ENCODE measurements at regions not wholly inside any gene's neighbourhood (a gene's known extent, or its start where the extent isn't known, plus 50 kb on each side); places are given as distances from the start of the nearest gene placed in this dataset.

GRCh38 chr3:13174011-13174802 lies 101.0 kb upstream of the IQSEC1 start:
- TF ChIP-seq CTCF (IDR thresholded peaks at IDR 0.05), result no peak
- Mint-ChIP-seq H3K4me1 (ENCODE audit: unreplicated experiment) (no peaks in the 10 kb centered on the region), H3K9me3 (ENCODE audit: unreplicated experiment) (peaks cover 14% of the 10 kb centered on the region)

DNA sequence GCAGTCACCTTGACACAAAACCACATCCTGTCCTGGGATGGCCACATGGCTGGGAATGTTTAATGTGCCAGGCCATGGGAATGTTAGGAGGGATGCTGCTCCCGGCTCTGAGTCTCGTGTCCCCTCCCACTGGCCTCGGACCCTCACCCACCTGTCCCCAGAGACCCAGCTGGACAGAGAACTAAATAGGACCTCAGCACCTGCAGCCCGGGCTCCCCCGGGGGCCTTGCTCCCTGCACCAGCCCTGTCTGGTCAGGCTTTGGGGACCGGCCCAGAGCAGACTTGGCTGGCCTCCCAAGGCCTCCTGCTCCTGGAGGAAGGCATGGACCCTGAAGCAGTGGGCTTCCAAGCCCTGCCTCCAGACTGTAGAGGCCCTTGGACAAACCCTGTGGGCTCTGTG lies 100.0 kb upstream of the IQSEC1 start:
- no peak overlapping the region for H3K4me3 Mint-ChIP-seq (ENCODE audit: unreplicated experiment)
- H3K36me3 Mint-ChIP-seq (ENCODE audit: unreplicated experiment), result no peaks in the 10 kb centered on the region
- no peak for DNase-seq (ENCODE audit: extremely low spot score, unreplicated experiment)
- no peaks in the 10 kb centered on the region for H3K4me1 Mint-ChIP-seq (ENCODE audit: unreplicated experiment)
- peaks cover 5% of the 10 kb centered on the region for H3K9me3 Mint-ChIP-seq (ENCODE audit: unreplicated experiment)
- no peak overlapping the region for H3K27ac Mint-ChIP-seq (ENCODE audit: unreplicated experiment)
- TF ChIP-seq CTCF (IDR thresholded peaks at IDR 0.05), result no peak
- peaks cover 15% of the 10 kb centered on the region for H3K27me3 Mint-ChIP-seq (ENCODE audit: unreplicated experiment)

More at GRCh38 chr3:13174011-13174802, 101.0 kb upstream of the IQSEC1 start:
- no peak overlapping the region for H3K4me3 Mint-ChIP-seq (ENCODE audit: unreplicated experiment)
- peaks cover 6% of the 10 kb centered on the region for H3K27me3 Mint-ChIP-seq (ENCODE audit: unreplicated experiment)
- DNase-seq (ENCODE audit: extremely low spot score, unreplicated experiment), result peak; percentile 82
- peaks cover 3% of the 10 kb centered on the region for H3K36me3 Mint-ChIP-seq (ENCODE audit: unreplicated experiment)
- no peak overlapping the region for H3K27ac Mint-ChIP-seq (ENCODE audit: unreplicated experiment)

- DNase-seq (ENCODE audit: extremely low spot score, unreplicated experiment), result no peak
- no peak overlapping the region for H3K4me3 Mint-ChIP-seq (ENCODE audit: unreplicated experiment)
- H3K27me3 Mint-ChIP-seq (ENCODE audit: unreplicated experiment), result peaks cover 15% of the 10 kb centered on the region
- no peaks in the 10 kb centered on the region for H3K4me1 Mint-ChIP-seq (ENCODE audit: unreplicated experiment)
- H3K27ac Mint-ChIP-seq (ENCODE audit: unreplicated experiment), result no peak overlapping the region
- TF ChIP-seq CTCF (IDR thresholded peaks at IDR 0.05), result no peak
- H3K9me3 Mint-ChIP-seq (ENCODE audit: unreplicated experiment), result peaks cover 5% of the 10 kb centered on the region
- no peaks in the 10 kb centered on the region for H3K36me3 Mint-ChIP-seq (ENCODE audit: unreplicated experiment)
Measured at GRCh38 chr3:13172644-13173013, 99.4 kb upstream of the IQSEC1 start.

DNA sequence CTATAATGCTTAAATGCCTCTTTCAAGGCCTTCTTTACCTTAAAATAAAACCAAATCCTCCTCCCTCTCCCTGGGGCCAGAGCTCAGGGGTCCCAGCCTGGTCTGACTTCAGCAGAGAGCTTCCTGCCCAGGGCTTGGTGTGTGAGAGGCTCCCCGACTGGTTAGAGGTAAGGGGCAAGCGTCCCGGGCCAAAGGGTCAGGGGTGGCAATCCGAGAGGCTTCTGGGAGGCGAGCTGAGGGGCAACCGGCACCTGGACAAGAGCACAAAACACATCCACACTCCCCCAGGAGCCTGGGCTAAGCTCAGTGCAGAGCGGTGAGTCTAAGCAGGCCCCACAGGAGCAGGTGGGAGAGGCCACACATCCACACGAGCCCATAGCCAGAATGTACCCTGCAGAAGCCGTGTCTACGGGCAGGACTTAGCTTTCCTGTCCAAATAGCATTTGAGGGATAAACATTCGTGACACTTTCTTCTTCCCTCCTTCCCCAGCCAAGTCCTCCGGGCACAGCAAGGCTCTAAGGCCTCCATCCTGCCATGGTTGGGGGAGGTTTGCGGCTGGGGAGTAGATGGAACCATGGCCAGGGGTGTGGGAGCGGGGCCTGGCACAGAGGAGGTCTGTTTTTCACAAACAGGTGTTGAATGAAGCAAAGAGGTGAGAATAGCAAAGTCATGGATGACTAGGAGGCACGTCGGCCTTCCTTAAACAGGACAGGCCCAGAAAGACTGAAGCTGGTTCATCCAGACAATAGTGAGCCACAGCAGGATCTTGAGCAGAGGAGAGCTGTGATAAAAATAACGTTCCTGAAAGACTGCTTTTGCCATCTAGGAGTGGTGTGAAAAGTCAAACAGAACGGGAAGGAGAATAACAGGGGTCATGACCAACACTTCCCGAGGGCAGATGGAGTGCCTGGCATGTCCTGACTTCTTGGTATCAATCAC lies 98.7 kb upstream of the IQSEC1 start:
- Mint-ChIP-seq H3K27ac (ENCODE audit: unreplicated experiment) (no peak overlapping the region), H3K4me1 (ENCODE audit: unreplicated experiment) (no peaks in the 10 kb centered on the region), H3K36me3 (ENCODE audit: unreplicated experiment) (no peaks in the 10 kb centered on the region), H3K27me3 (ENCODE audit: unreplicated experiment) (peaks cover 15% of the 10 kb centered on the region), H3K9me3 (ENCODE audit: unreplicated experiment) (peaks cover 5% of the 10 kb centered on the region), H3K4me3 (ENCODE audit: unreplicated experiment) (no peak overlapping the region)
- TF ChIP-seq CTCF (IDR thresholded peaks at IDR 0.05), result no peak
- no peak for DNase-seq (ENCODE audit: extremely low spot score, unreplicated experiment)

GRCh38 chr3:13170317-13170716 lies 97.1 kb upstream of the IQSEC1 start:
- Mint-ChIP-seq H3K4me3 (ENCODE audit: unreplicated experiment) (no peak overlapping the region), H3K9me3 (ENCODE audit: unreplicated experiment) (peaks cover 5% of the 10 kb centered on the region), H3K4me1 (ENCODE audit: unreplicated experiment) (no peaks in the 10 kb centered on the region), H3K27ac (ENCODE audit: unreplicated experiment) (no peak overlapping the region), H3K27me3 (ENCODE audit: unreplicated experiment) (peaks cover 18% of the 10 kb centered on the region), H3K36me3 (ENCODE audit: unreplicated experiment) (no peaks in the 10 kb centered on the region)
- no peak for DNase-seq (ENCODE audit: extremely low spot score, unreplicated experiment)
- no peak for TF ChIP-seq CTCF (IDR thresholded peaks at IDR 0.05)
